ENCODE measurements at regions not wholly inside any gene's neighbourhood (a gene's known extent, or its start where the extent isn't known, plus 50 kb on each side); places are given as distances from the start of the nearest gene placed in this dataset.
"Not testable (repeated sequence)": the region's sequence is repeated elsewhere in the genome, so short reads cannot be mapped to it uniquely, and the experiment has no call there.

DNA sequence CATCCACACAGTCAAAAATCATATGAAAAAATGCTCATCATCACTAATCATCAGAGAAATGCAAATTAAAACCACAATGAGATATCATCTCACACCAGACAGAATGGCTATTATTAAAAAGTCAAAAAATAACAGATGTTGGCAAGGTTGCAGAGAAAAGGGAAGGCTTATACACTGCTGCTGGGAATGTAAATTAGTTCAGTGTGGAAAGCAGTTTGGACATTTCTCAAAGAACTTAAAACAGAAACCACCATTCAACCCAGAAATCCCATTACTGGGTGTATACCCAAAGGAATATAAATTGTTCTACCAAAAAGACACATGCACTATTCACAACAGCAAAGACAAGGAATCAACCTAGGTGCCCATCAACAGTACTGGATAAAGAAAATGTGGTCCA is 307.0 kb upstream of the SOX9 start:
- not testable (repeated sequence) for H3K27me3 ChIP-seq (ENCODE audit: control insufficient read depth in 3 of 3, insufficient read depth in 3 of 3, low read length in 3 of 3); DNase-seq; H3K4me1 ChIP-seq (ENCODE audit: control insufficient read depth in 3 of 3, insufficient read depth in 2 of 3, low read depth in 1 of 3, low read length in 2 of 3); H3K4me3 ChIP-seq (ENCODE audit: low read depth in 1 of 3, low read length in 3 of 3); FAIRE-seq; H3K36me3 ChIP-seq (ENCODE audit: control insufficient read depth in 3 of 3, insufficient read depth in 2 of 3, low read depth in 1 of 3, low read length in 3 of 3); H3K9me3 ChIP-seq (ENCODE audit: control insufficient read depth in 2 of 2, insufficient read depth in 1 of 2, low read depth in 1 of 2, low read length in 1 of 2); H3K27ac ChIP-seq (ENCODE audit: low read depth in 1 of 3, low read length in 2 of 3)

GRCh38 chr17:71821511-71821910 is 299.3 kb upstream of the SOX9 start:
- H3K9me3 ChIP-seq (ENCODE audit: control insufficient read depth in 2 of 2, insufficient read depth in 1 of 2, low read depth in 1 of 2, low read length in 1 of 2): no peaks in the 10 kb centered on the region
- no peaks in the 10 kb centered on the region for H3K36me3 ChIP-seq (ENCODE audit: control insufficient read depth in 3 of 3, insufficient read depth in 2 of 3, low read depth in 1 of 3, low read length in 3 of 3)
- H3K27ac ChIP-seq (ENCODE audit: low read depth in 1 of 3, low read length in 2 of 3): no peak overlapping the region
- DNase-seq (no peak), FAIRE-seq (no peak)
- H3K4me1 ChIP-seq (ENCODE audit: control insufficient read depth in 3 of 3, insufficient read depth in 2 of 3, low read depth in 1 of 3, low read length in 2 of 3): no peaks in the 10 kb centered on the region
- H3K27me3 ChIP-seq (ENCODE audit: control insufficient read depth in 3 of 3, insufficient read depth in 3 of 3, low read length in 3 of 3): no peaks in the 10 kb centered on the region
- H3K4me3 ChIP-seq (ENCODE audit: low read depth in 1 of 3, low read length in 3 of 3): no peak overlapping the region
- 76 to 83% (median 79%) methylated on average over 4 of the region's 4 CpGs for WGBS, 3 donors

GRCh38 chr17:71824671-71825070 is 296.1 kb upstream of the SOX9 start:
- Histone ChIP-seq H3K27ac (ENCODE audit: low read depth in 1 of 3, low read length in 2 of 3) (no peak overlapping the region), H3K4me1 (ENCODE audit: control insufficient read depth in 3 of 3, insufficient read depth in 2 of 3, low read depth in 1 of 3, low read length in 2 of 3) (no peaks in the 10 kb centered on the region), H3K4me3 (ENCODE audit: low read depth in 1 of 3, low read length in 3 of 3) (no peak overlapping the region), H3K36me3 (ENCODE audit: control insufficient read depth in 3 of 3, insufficient read depth in 2 of 3, low read depth in 1 of 3, low read length in 3 of 3) (no peaks in the 10 kb centered on the region), H3K9me3 (ENCODE audit: control insufficient read depth in 2 of 2, insufficient read depth in 1 of 2, low read depth in 1 of 2, low read length in 1 of 2) (no peaks in the 10 kb centered on the region), H3K27me3 (ENCODE audit: control insufficient read depth in 3 of 3, insufficient read depth in 3 of 3, low read length in 3 of 3) (peaks cover 0 to 8% (median 0%) of the 10 kb centered on the region in 3 donors)
- WGBS, 3 donors: 65 to 82% (median 80%) methylated on average over 4 of the region's 4 CpGs
- DNase-seq: no peak
- no peak for FAIRE-seq

GRCh38 chr17:71825687-71826086 is 295.1 kb upstream of the SOX9 start:
- Histone ChIP-seq H3K27ac (ENCODE audit: low read depth in 1 of 3, low read length in 2 of 3) (no peak overlapping the region), H3K36me3 (ENCODE audit: control insufficient read depth in 3 of 3, insufficient read depth in 2 of 3, low read depth in 1 of 3, low read length in 3 of 3) (no peaks in the 10 kb centered on the region), H3K9me3 (ENCODE audit: control insufficient read depth in 2 of 2, insufficient read depth in 1 of 2, low read depth in 1 of 2, low read length in 1 of 2) (no peaks in the 10 kb centered on the region), H3K4me1 (ENCODE audit: control insufficient read depth in 3 of 3, insufficient read depth in 2 of 3, low read depth in 1 of 3, low read length in 2 of 3) (no peaks in the 10 kb centered on the region), H3K4me3 (ENCODE audit: low read depth in 1 of 3, low read length in 3 of 3) (no peak overlapping the region), H3K27me3 (ENCODE audit: control insufficient read depth in 3 of 3, insufficient read depth in 3 of 3, low read length in 3 of 3) (peaks cover 0 to 8% (median 0%) of the 10 kb centered on the region in 3 donors)
- FAIRE-seq: no peak
- 70 to 71% (median 71%) methylated on average over 4 of the region's 4 CpGs for WGBS, 3 donors
- DNase-seq: no peak

DNA sequence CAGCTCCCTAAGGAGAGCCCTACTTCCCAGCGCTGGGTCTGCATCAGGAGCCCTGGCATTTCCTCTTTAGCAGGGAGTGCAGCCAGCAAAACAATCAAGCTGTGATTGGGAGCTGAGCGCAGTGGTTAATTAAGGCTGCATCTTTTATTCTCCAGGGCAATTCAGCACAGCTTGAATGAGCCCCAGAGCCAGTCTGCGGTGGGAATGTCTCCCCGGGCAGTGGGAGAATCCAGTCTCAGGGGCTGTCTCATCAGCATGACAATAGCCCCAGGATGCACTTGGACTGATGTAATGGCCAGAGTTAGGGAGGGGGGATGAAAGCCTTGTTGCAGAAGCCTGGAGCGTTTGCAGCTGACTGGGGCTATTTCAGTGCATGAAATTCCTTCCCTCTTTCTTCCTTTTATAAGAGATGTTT is 292.6 kb upstream of the SOX9 start:
- peak in 1 of 2 donors; percentile 1 for DNase-seq
- WGBS, 3 donors: 22 to 45% (median 33%) methylated on average over 5 of the region's 5 CpGs
- Histone ChIP-seq H3K36me3 (ENCODE audit: control insufficient read depth in 3 of 3, insufficient read depth in 2 of 3, low read depth in 1 of 3, low read length in 3 of 3) (no peaks in the 10 kb centered on the region), H3K4me1 (ENCODE audit: control insufficient read depth in 3 of 3, insufficient read depth in 2 of 3, low read depth in 1 of 3, low read length in 2 of 3) (no peaks in the 10 kb centered on the region), H3K27me3 (ENCODE audit: control insufficient read depth in 3 of 3, insufficient read depth in 3 of 3, low read length in 3 of 3) (peaks cover 0 to 8% (median 0%) of the 10 kb centered on the region in 3 donors), H3K27ac (ENCODE audit: low read depth in 1 of 3, low read length in 2 of 3) (no peak overlapping the region), H3K9me3 (ENCODE audit: control insufficient read depth in 2 of 2, insufficient read depth in 1 of 2, low read depth in 1 of 2, low read length in 1 of 2) (no peaks in the 10 kb centered on the region), H3K4me3 (ENCODE audit: low read depth in 1 of 3, low read length in 3 of 3) (no peak overlapping the region)
- no peak for FAIRE-seq

DNA sequence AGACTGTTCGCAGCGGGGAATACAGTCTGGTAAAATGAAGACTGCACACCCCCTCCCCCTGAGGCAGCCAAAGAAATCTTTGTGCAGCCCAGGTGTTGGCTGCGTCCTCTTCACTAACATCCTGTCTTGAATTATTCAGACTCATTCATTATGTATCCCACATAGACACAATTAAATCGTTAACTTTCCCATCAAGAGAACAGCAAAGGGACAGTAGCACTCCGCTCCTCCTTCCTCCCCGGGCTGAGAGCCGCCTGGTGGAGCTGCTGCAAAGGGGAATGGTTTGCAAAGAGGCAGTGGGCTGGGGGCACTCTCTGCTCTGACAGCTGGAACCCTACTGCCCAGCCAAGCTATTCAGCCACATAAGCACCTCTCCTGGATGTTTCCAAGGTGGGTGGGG is 290.0 kb upstream of the SOX9 start:
- DNase-seq (no peak), FAIRE-seq (no peak)
- Histone ChIP-seq H3K4me3 (ENCODE audit: low read depth in 1 of 3, low read length in 3 of 3) (no peak overlapping the region), H3K36me3 (ENCODE audit: control insufficient read depth in 3 of 3, insufficient read depth in 2 of 3, low read depth in 1 of 3, low read length in 3 of 3) (no peaks in the 10 kb centered on the region), H3K27ac (ENCODE audit: low read depth in 1 of 3, low read length in 2 of 3) (no peak overlapping the region), H3K27me3 (ENCODE audit: control insufficient read depth in 3 of 3, insufficient read depth in 3 of 3, low read length in 3 of 3) (peaks cover 0 to 11% (median 0%) of the 10 kb centered on the region in 3 donors), H3K9me3 (ENCODE audit: control insufficient read depth in 2 of 2, insufficient read depth in 1 of 2, low read depth in 1 of 2, low read length in 1 of 2) (no peaks in the 10 kb centered on the region), H3K4me1 (ENCODE audit: control insufficient read depth in 3 of 3, insufficient read depth in 2 of 3, low read depth in 1 of 3, low read length in 2 of 3) (no peaks in the 10 kb centered on the region)
- WGBS, 3 donors: 58 to 77% (median 71%) methylated on average over 7 of the region's 7 CpGs

- no peaks in the 10 kb centered on the region for H3K36me3 ChIP-seq (ENCODE audit: control insufficient read depth in 3 of 3, insufficient read depth in 2 of 3, low read depth in 1 of 3, low read length in 3 of 3)
- FAIRE-seq (no peak), DNase-seq (no peak)
- no peak overlapping the region for H3K4me3 ChIP-seq (ENCODE audit: low read depth in 1 of 3, low read length in 3 of 3)
- 93 to 96% (median 94%) methylated on average over 3 of the region's 3 CpGs for WGBS, 3 donors
- no peak overlapping the region for H3K27ac ChIP-seq (ENCODE audit: low read depth in 1 of 3, low read length in 2 of 3)
- H3K27me3 ChIP-seq (ENCODE audit: control insufficient read depth in 3 of 3, insufficient read depth in 3 of 3, low read length in 3 of 3): no peaks in the 10 kb centered on the region
- no peaks in the 10 kb centered on the region for H3K4me1 ChIP-seq (ENCODE audit: control insufficient read depth in 3 of 3, insufficient read depth in 2 of 3, low read depth in 1 of 3, low read length in 2 of 3)
- H3K9me3 ChIP-seq (ENCODE audit: control insufficient read depth in 2 of 2, insufficient read depth in 1 of 2, low read depth in 1 of 2, low read length in 1 of 2): peaks cover 0 to 6% of the 10 kb centered on the region in 2 donors
These were observed 277.8 kb upstream of the SOX9 start for GRCh38 chr17:71842986-71843385.

- no peak overlapping the region for H3K4me3 ChIP-seq (ENCODE audit: low read depth in 1 of 3, low read length in 3 of 3)
- no peaks in the 10 kb centered on the region for H3K4me1 ChIP-seq (ENCODE audit: control insufficient read depth in 3 of 3, insufficient read depth in 2 of 3, low read depth in 1 of 3, low read length in 2 of 3)
- H3K9me3 ChIP-seq (ENCODE audit: control insufficient read depth in 2 of 2, insufficient read depth in 1 of 2, low read depth in 1 of 2, low read length in 1 of 2): peaks cover 0 to 6% of the 10 kb centered on the region in 2 donors
- FAIRE-seq (no peak), DNase-seq (no peak)
- WGBS, 3 donors: 93 to 98% (median 98%) methylated on average over 2 of the region's 2 CpGs
- H3K36me3 ChIP-seq (ENCODE audit: control insufficient read depth in 3 of 3, insufficient read depth in 2 of 3, low read depth in 1 of 3, low read length in 3 of 3): no peaks in the 10 kb centered on the region
- no peaks in the 10 kb centered on the region for H3K27me3 ChIP-seq (ENCODE audit: control insufficient read depth in 3 of 3, insufficient read depth in 3 of 3, low read length in 3 of 3)
- H3K27ac ChIP-seq (ENCODE audit: low read depth in 1 of 3, low read length in 2 of 3): no peak overlapping the region
These were observed 275.5 kb upstream of the SOX9 start for GRCh38 chr17:71845337-71845736.

- DNase-seq (no peak), FAIRE-seq (no peak)
- H3K4me1 ChIP-seq (ENCODE audit: control insufficient read depth in 3 of 3, insufficient read depth in 2 of 3, low read depth in 1 of 3, low read length in 2 of 3): no peaks in the 10 kb centered on the region
- H3K9me3 ChIP-seq (ENCODE audit: control insufficient read depth in 2 of 2, insufficient read depth in 1 of 2, low read depth in 1 of 2, low read length in 1 of 2): peaks cover 0 to 6% of the 10 kb centered on the region in 2 donors
- H3K27ac ChIP-seq (ENCODE audit: low read depth in 1 of 3, low read length in 2 of 3): no peak overlapping the region
- 85 to 93% (median 92%) methylated on average over 8 of the region's 8 CpGs for WGBS, 3 donors
- H3K4me3 ChIP-seq (ENCODE audit: low read depth in 1 of 3, low read length in 3 of 3): no peak overlapping the region
- H3K27me3 ChIP-seq (ENCODE audit: control insufficient read depth in 3 of 3, insufficient read depth in 3 of 3, low read length in 3 of 3): no peaks in the 10 kb centered on the region
- H3K36me3 ChIP-seq (ENCODE audit: control insufficient read depth in 3 of 3, insufficient read depth in 2 of 3, low read depth in 1 of 3, low read length in 3 of 3): no peaks in the 10 kb centered on the region
These were observed 274.2 kb upstream of the SOX9 start for GRCh38 chr17:71846561-71847110.
